CD4-positive, alpha-beta T cell (primary cell): ENCODE measurements at regions not wholly inside any gene's neighbourhood (a gene's known extent, or its start where the extent isn't known, plus 50 kb on each side); places are given as distances from the start of the nearest gene placed in this dataset.
A peak's percentile ranks its signal among the peaks of the same experiment; 100 is the strongest.

Experiments
- ATAC-seq: fragments of 200-7000 bp; cut with Tn5 transposase; one replicate; pipeline ENCODE4 v1.10.0; 2022; ENCODE audit warnings: mild to moderate bottlenecking; ENCODE audit not compliant: poor library complexity
- CTCF ChIA-PET: fragments of 350-600 bp; sonication (Branson Sonifier 250); formaldehyde crosslinking; loops from one replicate; lab custom pipeline; 2021; ENCODE audit warnings: antibody characterized with exemption, inconsistent platforms; lab: Charles Lee
- POLR2A ChIA-PET: fragments of 350-600 bp; sonication (Branson Sonifier 250); formaldehyde crosslinking; loops from one replicate; lab custom pipeline; 2021; ENCODE audit warnings: antibody characterized with exemption, inconsistent platforms; lab: Charles Lee
- DNase-seq, 14 experiments: peaks; one replicate each; pipeline ENCODE4 v3.0.0-alpha.2; 2013 to 2020; ENCODE audit warnings: mixed read lengths in 2 of 14
- H3K27ac ChIP-seq, 2 donors: one replicate each; pipeline versions ENCODE4 v1.5.1 to v1.7.0; 2013; ENCODE audit warnings: low read length in 2 of 2, low read depth in 1 of 2, mild to moderate bottlenecking in 1 of 2
- H3K27me3 ChIP-seq, 2 experiments: 1 replicate in 1 of 2; 2 replicates in 1 of 2; pipeline versions ENCODE4 v1.6.1 to v1.7.0; 2013; ENCODE audit warnings: low read length in 2 of 2, control low read depth in 1 of 2, mild to moderate bottlenecking in 1 of 2, moderate library complexity in 1 of 2; ENCODE audit not compliant: insufficient read depth in 2 of 2, control insufficient read depth in 1 of 2
- H3K36me3 ChIP-seq: one replicate; pipeline ENCODE4 v1.6.1; 2013; ENCODE audit warnings: low read length, control low read depth; ENCODE audit not compliant: insufficient read depth
- H3K4me1 ChIP-seq: one replicate; pipeline ENCODE4 v1.6.1; 2013; ENCODE audit warnings: low read length, control low read depth; ENCODE audit not compliant: insufficient read depth
- H3K4me3 ChIP-seq: one replicate; pipeline ENCODE4 v1.5.1; 2013; ENCODE audit warnings: mild to moderate bottlenecking, low read length, moderate library complexity
- H3K9me3 ChIP-seq, 2 experiments: 1 replicate in 1 of 2; 2 replicates in 1 of 2; pipeline versions ENCODE4 v1.6.1 to v1.7.0; 2013; ENCODE audit warnings: low read length in 2 of 2, mild to moderate bottlenecking in 2 of 2, control low read depth in 1 of 2, moderate library complexity in 1 of 2; ENCODE audit not compliant: control insufficient read depth in 1 of 2, insufficient read depth in 1 of 2
- H3K27ac Mint-ChIP-seq: one replicate; pipeline ENCODE4 v1.8.0; 2020; ENCODE audit warnings: mixed read lengths
- H3K27me3 Mint-ChIP-seq: one replicate; pipeline ENCODE4 v1.8.0; 2021; ENCODE audit warnings: mixed read lengths
- H3K36me3 Mint-ChIP-seq: one replicate; pipeline ENCODE4 v1.8.0; 2021; ENCODE audit warnings: low read depth, mixed read lengths
- H3K4me1 Mint-ChIP-seq: one replicate; pipeline ENCODE4 v1.8.0; 2021; ENCODE audit warnings: low read depth, mixed read lengths
- H3K4me3 Mint-ChIP-seq: one replicate; pipeline ENCODE4 v1.8.0; 2020; ENCODE audit warnings: mild to moderate bottlenecking, mixed read lengths
- H3K9me3 Mint-ChIP-seq: one replicate; pipeline ENCODE4 v1.8.0; 2020; ENCODE audit warnings: mixed read lengths
- intact Hi-C, 2 experiments: fragments of 100-400 bp; cut with DNase I in 1 of 2; cut with micrococcal nuclease in 1 of 2; formaldehyde crosslinking; loops; one replicate each; pipeline versions ENCODE4 v1.15.1 to v1.9.0; 2023 to 2025; cut with DNase I, micrococcal nuclease
- TF ChIP-seq, protein P1 (sequence below): fragments of 200-600 bp; IDR thresholded peaks from one replicate; pipeline ENCODE4 v1.8.0; 2022; ENCODE audit warnings: antibody characterized with exemption, mild to moderate bottlenecking

DNA sequence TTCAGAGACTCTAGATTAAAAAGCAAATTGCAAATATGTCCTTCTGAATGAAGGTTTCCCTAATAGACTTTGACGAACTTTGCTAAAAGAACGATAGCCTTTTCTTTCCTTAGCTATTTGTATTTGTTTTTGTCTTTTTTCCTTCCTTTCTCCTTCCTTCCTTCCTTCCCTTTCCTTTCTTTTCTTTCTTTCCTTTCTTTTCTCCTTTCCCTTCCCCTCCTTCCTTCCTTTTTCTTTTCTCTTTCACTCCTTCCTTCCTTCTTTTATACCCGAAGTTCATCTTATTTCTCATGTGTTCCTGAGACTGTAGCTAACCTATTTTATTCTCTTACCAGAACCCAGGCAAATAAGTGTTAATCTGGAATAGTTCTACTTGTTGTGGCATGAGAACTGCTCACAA is 381.2 kb upstream of the RUNX1 start:
- ChIA-PET POLR2A (no interaction called here), CTCF (no interaction called here)
- no peak overlapping the region for H3K27ac ChIP-seq
- peaks cover 4% of the 10 kb centered on the region for H3K27me3 Mint-ChIP-seq
- peaks cover 11% of the 10 kb centered on the region for H3K4me1 ChIP-seq
- H3K27me3 ChIP-seq: peaks cover 3 to 4% of the 10 kb centered on the region in 2 experiments
- H3K4me1 Mint-ChIP-seq: peaks cover 25% of the 10 kb centered on the region
- peaks cover 21% of the 10 kb centered on the region for H3K36me3 Mint-ChIP-seq
- DNase-seq: no peak
- TF ChIP-seq, protein P1, sequence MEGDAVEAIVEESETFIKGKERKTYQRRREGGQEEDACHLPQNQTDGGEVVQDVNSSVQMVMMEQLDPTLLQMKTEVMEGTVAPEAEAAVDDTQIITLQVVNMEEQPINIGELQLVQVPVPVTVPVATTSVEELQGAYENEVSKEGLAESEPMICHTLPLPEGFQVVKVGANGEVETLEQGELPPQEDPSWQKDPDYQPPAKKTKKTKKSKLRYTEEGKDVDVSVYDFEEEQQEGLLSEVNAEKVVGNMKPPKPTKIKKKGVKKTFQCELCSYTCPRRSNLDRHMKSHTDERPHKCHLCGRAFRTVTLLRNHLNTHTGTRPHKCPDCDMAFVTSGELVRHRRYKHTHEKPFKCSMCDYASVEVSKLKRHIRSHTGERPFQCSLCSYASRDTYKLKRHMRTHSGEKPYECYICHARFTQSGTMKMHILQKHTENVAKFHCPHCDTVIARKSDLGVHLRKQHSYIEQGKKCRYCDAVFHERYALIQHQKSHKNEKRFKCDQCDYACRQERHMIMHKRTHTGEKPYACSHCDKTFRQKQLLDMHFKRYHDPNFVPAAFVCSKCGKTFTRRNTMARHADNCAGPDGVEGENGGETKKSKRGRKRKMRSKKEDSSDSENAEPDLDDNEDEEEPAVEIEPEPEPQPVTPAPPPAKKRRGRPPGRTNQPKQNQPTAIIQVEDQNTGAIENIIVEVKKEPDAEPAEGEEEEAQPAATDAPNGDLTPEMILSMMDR: no peak
- no peak for ATAC-seq
- intact Hi-C loops: loop anchor here in 1 of 2 experiments (10.0 kb wide), 1 partner anchor 185 kb away; no protein-coding TSS in a partner anchor
- peaks cover 7% of the 10 kb centered on the region for H3K9me3 Mint-ChIP-seq
- peak overlapping the region; percentile 9 for H3K4me3 Mint-ChIP-seq
- no peak overlapping the region for H3K4me3 ChIP-seq
- no peaks in the 10 kb centered on the region for H3K36me3 ChIP-seq
- H3K27ac Mint-ChIP-seq: peak overlapping the region; percentile 61
- peaks cover 0 to 34% of the 10 kb centered on the region in 2 experiments for H3K9me3 ChIP-seq

DNA sequence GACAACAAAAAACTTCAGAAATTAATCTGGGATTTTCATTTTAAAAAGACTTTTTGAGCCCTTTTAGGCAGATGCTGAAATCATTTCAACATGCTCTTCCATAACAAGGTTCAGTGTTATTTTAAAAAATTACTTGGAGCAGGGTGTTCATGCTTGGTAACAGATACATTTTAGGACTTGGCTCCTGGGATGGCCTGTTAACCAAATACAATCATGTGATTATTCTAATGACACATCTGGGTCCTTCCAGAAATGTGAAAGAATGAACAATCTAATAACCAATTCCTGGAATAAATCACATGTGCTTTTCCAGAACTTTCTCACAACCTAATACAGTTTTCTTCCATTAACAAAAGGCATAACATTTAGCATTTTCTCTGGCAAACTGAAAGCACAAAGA is 379.8 kb upstream of the RUNX1 start:
- Mint-ChIP-seq H3K27me3 (peaks cover 4% of the 10 kb centered on the region), H3K27ac (peak overlapping the region; percentile 70), H3K4me1 (peaks cover 25% of the 10 kb centered on the region), H3K9me3 (peaks cover 2% of the 10 kb centered on the region), H3K36me3 (peaks cover 21% of the 10 kb centered on the region), H3K4me3 (no peak overlapping the region)
- H3K36me3 ChIP-seq: no peaks in the 10 kb centered on the region
- ATAC-seq (peak; percentile 4), DNase-seq (no peak)
- H3K27me3 ChIP-seq: peaks cover 3 to 4% of the 10 kb centered on the region in 2 experiments
- POLR2A ChIA-PET: interaction anchor here (1.0 kb wide), 1 partner anchor 11 kb away, joined by 4 read pairs; no protein-coding TSS in a partner anchor
- H3K4me1 ChIP-seq: peaks cover 11% of the 10 kb centered on the region
- intact Hi-C loops: loop anchor here in 1 of 2 experiments (10.0 kb wide), 2 partner anchors 76 to 126 kb away; no protein-coding TSS in a partner anchor
- no peak overlapping the region for H3K27ac ChIP-seq
- no peak overlapping the region for H3K4me3 ChIP-seq
- TF ChIP-seq, protein P1: no peak
- CTCF ChIA-PET: no interaction called here
- peaks cover 0 to 21% of the 10 kb centered on the region in 2 experiments for H3K9me3 ChIP-seq

DNA sequence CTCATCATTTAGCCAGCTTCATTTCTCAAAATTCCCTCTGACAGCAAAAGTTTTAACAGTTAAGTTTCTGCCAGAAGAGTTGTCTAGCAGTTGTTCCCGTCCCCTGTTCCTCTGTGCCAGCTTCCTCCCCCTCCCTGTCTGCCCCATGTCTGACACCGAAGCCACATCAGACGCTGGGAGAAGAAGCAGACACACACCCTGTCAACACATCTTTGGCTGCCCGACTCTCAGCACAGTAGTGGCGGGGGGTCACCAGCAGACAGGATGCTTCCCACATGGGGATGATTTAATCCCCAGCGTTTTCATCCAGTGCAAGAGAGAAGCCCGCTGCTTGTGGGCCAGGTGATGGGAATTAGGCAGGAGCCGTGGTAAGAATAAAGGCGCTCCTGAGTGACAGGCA is 379.4 kb upstream of the RUNX1 start:
- Histone ChIP-seq H3K9me3 (peaks cover 0 to 20% of the 10 kb centered on the region in 2 experiments), H3K4me3 (peak overlapping the region; percentile 11), H3K36me3 (no peaks in the 10 kb centered on the region), H3K27me3 (peaks cover 3 to 4% of the 10 kb centered on the region in 2 experiments), H3K4me1 (peaks cover 11% of the 10 kb centered on the region), H3K27ac (no peak overlapping the region)
- CTCF ChIA-PET: interaction anchor here (0.7 kb wide), 1 partner anchor 10 kb away, joined by 3 read pairs; no protein-coding TSS in a partner anchor
- peaks cover 2% of the 10 kb centered on the region for H3K9me3 Mint-ChIP-seq
- H3K36me3 Mint-ChIP-seq: peaks cover 17% of the 10 kb centered on the region
- DNase-seq (peak; percentile 18 to 75 (median 59)), ATAC-seq (peak; percentile 97)
- H3K27ac Mint-ChIP-seq: peak overlapping the region; percentile 70
- H3K4me3 Mint-ChIP-seq: peak overlapping the region; percentile 25
- intact Hi-C loops: loop anchor here in 1 of 2 experiments (10.0 kb wide), 2 partner anchors 76 to 126 kb away; no protein-coding TSS in a partner anchor
- TF ChIP-seq, protein P1: no peak
- POLR2A ChIA-PET: interaction anchor here (0.6 to 1.0 kb wide), 4 partner anchors 11 to 202 kb away, joined by 3 to 5 read pairs (median 4); no protein-coding TSS in a partner anchor
- H3K4me1 Mint-ChIP-seq: peaks cover 25% of the 10 kb centered on the region
- peaks cover 4% of the 10 kb centered on the region for H3K27me3 Mint-ChIP-seq
